IMR-90 (cell line): ENCODE measurements at regions not wholly inside any gene's neighbourhood (a gene's known extent, or its start where the extent isn't known, plus 50 kb on each side); places are given as distances from the start of the nearest gene placed in this dataset.

Experiments
- ATAC-seq: fragments of 200-7000 bp; cut with Tn5 transposase; 2 replicates; pipeline ENCODE4 v1.9.1; 2020; ENCODE audit warnings: low read depth, mild to moderate bottlenecking, moderate library complexity
- BruUV-seq: library from RNA; stranded (reverse); fragments of 400-500 nt; replicated peaks from 2 replicates; lab custom pipeline; 2021; lab: Mats Ljungman, UMichigan
- CTCF ChIA-PET: fragments of 300-600 bp; formaldehyde crosslinking; extraction: SDS; loops from one replicate; lab custom pipeline; 2021; ENCODE audit warnings: antibody characterized with exemption; lab: Yijun Ruan, JAX
- POLR2A ChIA-PET: fragments of 300-600 bp; sonication (Branson Sonifier 250); formaldehyde crosslinking; loops from one replicate; lab custom pipeline; 2022; ENCODE audit warnings: antibody characterized with exemption; ENCODE audit not compliant: unreplicated experiment; lab: Charles Lee
- DNase-seq: peaks from one replicate; pipeline ENCODE4 v3.0.0; 2013
- H2AFZ ChIP-seq: replicated peaks from 2 replicates; pipeline ENCODE3; 2013; ENCODE audit warnings: low read length, mild to moderate bottlenecking; ENCODE audit not compliant: poor library complexity
- H2AK5ac ChIP-seq: 2 replicates; pipeline ENCODE4 v1.6.1; 2013; ENCODE audit warnings: low read depth, low read length, inconsistent platforms
- H2AK9ac ChIP-seq: replicated peaks from 2 replicates; pipeline ENCODE3; 2013; ENCODE audit warnings: mild to moderate bottlenecking, low read depth, low read length, moderate library complexity; ENCODE audit not compliant: poor library complexity
- H2BK120ac ChIP-seq: 2 replicates; pipeline ENCODE4 v1.6.1; 2013; ENCODE audit warnings: low read depth, low read length, inconsistent platforms
- H2BK15ac ChIP-seq: 3 replicates; pipeline ENCODE4 v1.6.1; 2013; ENCODE audit warnings: low read depth, low read length, inconsistent platforms
- H2BK20ac ChIP-seq: 2 replicates; pipeline ENCODE4 v1.6.1; 2013; ENCODE audit warnings: low read depth, mild to moderate bottlenecking, inconsistent platforms, low read length, moderate library complexity
- H2BK5ac ChIP-seq: 2 replicates; pipeline ENCODE4 v1.6.1; 2013; ENCODE audit warnings: mild to moderate bottlenecking, low read depth, low read length, inconsistent platforms; ENCODE audit not compliant: poor library complexity, severe bottlenecking
- H3K14ac ChIP-seq: replicated peaks from 2 replicates; pipeline ENCODE4 v1.6.1; 2013; ENCODE audit warnings: low read depth, low read length, inconsistent platforms
- H3K18ac ChIP-seq: 2 replicates; pipeline ENCODE4 v1.6.1; 2013; ENCODE audit warnings: low read depth, low read length, control low read depth
- H3K23ac ChIP-seq: 2 replicates; pipeline ENCODE4 v1.6.1; 2013; ENCODE audit warnings: low read depth, low read length, inconsistent platforms
- H3K27ac ChIP-seq: 2 replicates; pipeline ENCODE4 v1.5.1; 2013; ENCODE audit warnings: mild to moderate bottlenecking, control low read depth, low read length; ENCODE audit not compliant: insufficient read depth
- H3K27me3 ChIP-seq: 2 replicates; pipeline ENCODE4 v1.6.1; 2013; ENCODE audit warnings: low read length; ENCODE audit not compliant: control insufficient read depth, insufficient read depth
- H3K36me3 ChIP-seq: 2 replicates; pipeline ENCODE4 v1.6.1; 2013; ENCODE audit warnings: low read length, mixed read lengths; ENCODE audit not compliant: control insufficient read depth, insufficient read depth
- H3K4ac ChIP-seq: 2 replicates; pipeline ENCODE4 v1.6.1; 2013; ENCODE audit warnings: low read depth, low read length, inconsistent platforms
- H3K4me1 ChIP-seq: 2 replicates; pipeline ENCODE4 v1.6.1; 2013; ENCODE audit warnings: low read length, mixed read lengths; ENCODE audit not compliant: control insufficient read depth, insufficient read depth
- H3K4me2 ChIP-seq: 2 replicates; pipeline ENCODE4 v1.6.1; 2013; ENCODE audit warnings: low read depth, mild to moderate bottlenecking, control low read depth, low read length, moderate library complexity
- H3K4me3 ChIP-seq: 2 replicates; pipeline ENCODE4 v1.5.1; 2013; ENCODE audit warnings: low read depth, mild to moderate bottlenecking, control low read depth, low read length, moderate library complexity; ENCODE audit not compliant: insufficient read depth
- H3K56ac ChIP-seq: 2 replicates; pipeline ENCODE4 v1.6.1; 2013; ENCODE audit warnings: low read length, inconsistent platforms; ENCODE audit not compliant: insufficient read depth; ENCODE audit errors: extremely low read depth
- H3K79me1 ChIP-seq, 2 experiments: 2 replicates each; pipeline ENCODE4 v1.6.1; 2013; ENCODE audit warnings: low read length in 2 of 2, inconsistent platforms in 1 of 2, low read depth in 1 of 2
- H3K9ac ChIP-seq: 2 replicates; pipeline ENCODE4 v1.6.1; 2013; ENCODE audit warnings: low read depth, low read length, control low read depth
- H3K9me1 ChIP-seq: 2 replicates; pipeline ENCODE4 v1.6.1; 2013; ENCODE audit warnings: low read length, inconsistent platforms; ENCODE audit not compliant: insufficient read depth
- H3K9me3 ChIP-seq: 2 replicates; pipeline ENCODE4 v1.6.1; 2013; ENCODE audit warnings: low read length; ENCODE audit not compliant: control insufficient read depth, insufficient read depth
- H4K20me1 ChIP-seq: 2 replicates; pipeline ENCODE4 v1.6.1; 2013; ENCODE audit warnings: low read length, inconsistent platforms; ENCODE audit not compliant: insufficient read depth
- H4K5ac ChIP-seq: 2 replicates; pipeline ENCODE4 v1.6.1; 2013; ENCODE audit warnings: mild to moderate bottlenecking, low read depth, low read length, control low read depth
- H4K8ac ChIP-seq, 2 experiments: 2 replicates each; pipeline ENCODE4 v1.6.1; 2013; ENCODE audit warnings: low read depth in 2 of 2, low read length in 2 of 2, control low read depth in 1 of 2, inconsistent platforms in 1 of 2
- H4K91ac ChIP-seq: 2 replicates; pipeline ENCODE4 v1.6.1; 2013; ENCODE audit warnings: low read depth, low read length, inconsistent platforms; ENCODE audit not compliant: insufficient read depth
- BHLHE40 ChIP-seq: fragments of 150-350 bp; IDR thresholded peaks from 2 replicates; pipeline ENCODE4 v1.6.1; 2016; ENCODE audit warnings: mild to moderate bottlenecking, low read depth, low read length
- CEBPB ChIP-seq: IDR thresholded peaks from 2 replicates; pipeline ENCODE4 v1.6.1; 2012; ENCODE audit warnings: low read depth, low read length, improper control_type of control experiment
- CHD1 ChIP-seq: IDR thresholded peaks from 2 replicates; pipeline ENCODE4 v1.6.1; 2012; ENCODE audit warnings: low read depth, low read length, improper control_type of control experiment
- CTCF ChIP-seq: conservative IDR thresholded peaks from 2 replicates; pipeline ENCODE4 v1.5.1; 2012; ENCODE audit warnings: mild to moderate bottlenecking, low read depth, low read length, improper control_type of control experiment
- ELK1 ChIP-seq: fragments of 150-350 bp; IDR thresholded peaks from 2 replicates; pipeline ENCODE4 v1.6.1; 2016; ENCODE audit warnings: low read depth, mild to moderate bottlenecking, low read length, moderate library complexity, borderline replicate concordance
- FOS ChIP-seq: fragments of 150-350 bp; IDR thresholded peaks from 2 replicates; pipeline ENCODE4 v1.6.1; 2016; ENCODE audit warnings: low read depth, low read length
- MAFK ChIP-seq: IDR thresholded peaks from 2 replicates; pipeline ENCODE4 v1.6.1; 2012; ENCODE audit warnings: low read depth, low read length, improper control_type of control experiment
- MAZ ChIP-seq: IDR thresholded peaks from 2 replicates; pipeline ENCODE4 v1.6.1; 2012; ENCODE audit warnings: low read depth, mild to moderate bottlenecking, low read length, improper control_type of control experiment, moderate library complexity, borderline replicate concordance
- MXI1 ChIP-seq: IDR thresholded peaks from 2 replicates; pipeline ENCODE4 v1.6.1; 2012; ENCODE audit warnings: low read depth, mild to moderate bottlenecking, low read length, moderate library complexity, borderline replicate concordance
- NFE2L2 ChIP-seq: fragments of 150-350 bp; IDR thresholded peaks from 2 replicates; pipeline ENCODE4 v1.6.1; 2016; ENCODE audit warnings: low read depth, mild to moderate bottlenecking, low read length
- POLR2A ChIP-seq: IDR thresholded peaks from 2 replicates; pipeline ENCODE4 v1.6.1; 2012; ENCODE audit warnings: mild to moderate bottlenecking, low read depth, low read length
- RAD21 ChIP-seq: IDR thresholded peaks from 2 replicates; pipeline ENCODE4 v1.6.1; 2012; ENCODE audit warnings: low read length, improper control_type of control experiment
- RCOR1 ChIP-seq: IDR thresholded peaks from 2 replicates; pipeline ENCODE4 v1.6.1; 2012; ENCODE audit warnings: mild to moderate bottlenecking, low read length, improper control_type of control experiment; ENCODE audit not compliant: insufficient replicate concordance
- RFX5 ChIP-seq: IDR thresholded peaks from 2 replicates; pipeline ENCODE4 v1.8.0; 2012; ENCODE audit warnings: low read depth, mild to moderate bottlenecking, low read length, moderate library complexity
- SMC3 ChIP-seq: fragments of 150-350 bp; IDR thresholded peaks from 2 replicates; pipeline ENCODE4 v1.6.1; 2016; ENCODE audit warnings: low read depth, mild to moderate bottlenecking, antibody characterized with exemption, low read length, moderate library complexity
- USF2 ChIP-seq: fragments of 150-350 bp; IDR thresholded peaks from 2 replicates; pipeline ENCODE4 v1.6.1; 2017; ENCODE audit warnings: mild to moderate bottlenecking, antibody characterized with exemption, low read length, low read depth
- whole genome bisulfite sequencing, 2 experiments: methylation state at CpG; one replicate each; pipeline versions ENCODE4 v1.1.5 to v1.1.7; 2013; ENCODE audit warnings: missing lambda C conversion rate in 2 of 2; ENCODE audit not compliant: insufficient read length in 1 of 2; ENCODE audit errors: extremely low coverage in 2 of 2; 5-methylcytosine and 5-hydroxymethylcytosine counted together
- dilution Hi-C: fragments of 300-500 bp; cut with HindIII; formaldehyde crosslinking; loops from one replicate; pipeline ENCODE4 v1.14.3; 2018; ENCODE audit warnings: low sequenced_read_pairs; ENCODE audit not compliant: unreplicated experiment
- in situ Hi-C: fragments of 300-500 bp; cut with MboI; formaldehyde crosslinking; loops from 3 replicates; pipeline ENCODE4 v1.14.3; 2019; ENCODE audit warnings: low sequenced_read_pairs, inconsistent platforms, mixed read lengths
- intact Hi-C: fragments of 100-400 bp; cut with micrococcal nuclease; formaldehyde crosslinking; loops from 2 replicates; pipeline ENCODE4 v1.10.0; 2022

- H3K27ac ChIP-seq, result no peak overlapping the region
- no peak overlapping the region for H3K4me2 ChIP-seq
- ATAC-seq (no peak), DNase-seq (no peak)
- H3K4me3 ChIP-seq, result no peak overlapping the region
- intact Hi-C loops, result no loop called here
- H3K79me1 ChIP-seq, result no peaks in the 10 kb centered on the region
- no CpG with 5 or more reads among the region's 6 CpGs for WGBS, 2 experiments
- H4K8ac ChIP-seq, result no peak overlapping the region
- BruUV-seq, result no TSS peak
- no peaks in the 10 kb centered on the region for H3K9me1 ChIP-seq
- H3K36me3 ChIP-seq, result no peaks in the 10 kb centered on the region
- H4K5ac ChIP-seq, result no peak overlapping the region
- no peak overlapping the region for H2BK20ac ChIP-seq
- TF ChIP-seq SMC3 (no peak), NFE2L2 (no peak), MXI1 (no peak), MAFK (no peak), RCOR1 (no peak), BHLHE40 (no peak), POLR2A (no peak), CEBPB (no peak), RAD21 (no peak), ELK1 (no peak), MAZ (no peak), USF2 (no peak), CTCF (no peak), FOS (no peak), CHD1 (no peak), RFX5 (no peak)
- no peak overlapping the region for H3K23ac ChIP-seq
- no peak overlapping the region for H2AK5ac ChIP-seq
- CTCF ChIA-PET, result no interaction called here
- POLR2A ChIA-PET, result no interaction called here
- H2BK15ac ChIP-seq, result no peak overlapping the region
- no peak overlapping the region for H3K9ac ChIP-seq
- H3K4me1 ChIP-seq, result no peaks in the 10 kb centered on the region
- no peaks in the 10 kb centered on the region for H3K27me3 ChIP-seq
- H4K91ac ChIP-seq, result no peak overlapping the region
- H3K18ac ChIP-seq, result no peak overlapping the region
- H2BK120ac ChIP-seq, result no peak overlapping the region
- H2AK9ac ChIP-seq, result no peak overlapping the region
- dilution Hi-C loops, result no loop called here
- peaks cover 17% of the 10 kb centered on the region; the same call in 1 of the 2 replicates for H3K9me3 ChIP-seq
- H4K20me1 ChIP-seq, result no peaks in the 10 kb centered on the region
- no peak overlapping the region for H2BK5ac ChIP-seq
- no peak overlapping the region for H3K14ac ChIP-seq
- in situ Hi-C loops, result no loop called here
- no peak overlapping the region for H2AFZ ChIP-seq
- H3K4ac ChIP-seq, result no peak overlapping the region
- H3K56ac ChIP-seq, result no peak overlapping the region
Measured at GRCh38 chr10:121248266-121248665, 350.0 kb downstream of the FGFR2 start.
